Right lobe of liver (tissue), 4 donors: ENCODE measurements at regions not wholly inside any gene's neighbourhood (a gene's known extent, or its start where the extent isn't known, plus 50 kb on each side); places are given as distances from the start of the nearest gene placed in this dataset.

ENCODE experiments used
- CTCF ChIP-seq, 4 donors: fragments of 200-600 bp in 3 of 4; fragments of 450-650 bp in 1 of 4; IDR thresholded peaks; one replicate each; pipeline versions ENCODE4 v1.5.1 to v1.8.0; 2016 to 2022; ENCODE audit warnings: antibody characterized with exemption in 4 of 4, mild to moderate bottlenecking in 2 of 4
- POLR2A ChIP-seq: fragments of 450-650 bp; IDR thresholded peaks from one replicate; pipeline ENCODE4 v1.6.1; 2017; ENCODE audit warnings: antibody characterized with exemption, mild to moderate bottlenecking
- donor health status: DM: no; HTN: no; CAD: no.
- donor health status: DM: no; HTN: no; CAD: no.
- donor health status: DM: no; HTN: yes; CAD: no.

- TF ChIP-seq CTCF (IDR thresholded peaks at IDR 0.05): no peak
- TF ChIP-seq POLR2A: no peak
Observed at GRCh38 chr13:110056640-110057039, 250.3 kb downstream of the COL4A1 start.
